ENCODE measurements at regions not wholly inside any gene's neighbourhood (a gene's known extent, or its start where the extent isn't known, plus 50 kb on each side); places are given as distances from the start of the nearest gene placed in this dataset.

DNA sequence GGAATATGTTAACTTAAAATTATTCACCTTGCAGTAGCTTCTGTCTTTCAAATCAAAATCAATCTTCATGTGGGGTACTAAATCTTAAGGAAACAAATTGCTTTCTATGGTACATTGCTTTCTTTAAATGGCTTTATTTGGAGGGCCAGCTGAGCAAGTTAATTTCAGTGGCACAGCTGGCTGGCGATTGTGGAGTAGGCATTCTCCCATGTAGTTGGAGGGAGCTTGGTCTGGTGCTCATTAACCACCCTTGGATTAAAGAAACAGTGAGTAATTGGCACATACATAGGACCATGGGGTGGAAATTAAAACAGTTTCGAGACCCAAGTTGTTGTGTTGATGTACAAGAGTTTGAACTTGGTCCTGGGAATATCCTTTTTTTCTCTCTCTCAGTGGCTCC lies 201.3 kb upstream of the CHD6 start:
- TF ChIP-seq, protein P1, sequence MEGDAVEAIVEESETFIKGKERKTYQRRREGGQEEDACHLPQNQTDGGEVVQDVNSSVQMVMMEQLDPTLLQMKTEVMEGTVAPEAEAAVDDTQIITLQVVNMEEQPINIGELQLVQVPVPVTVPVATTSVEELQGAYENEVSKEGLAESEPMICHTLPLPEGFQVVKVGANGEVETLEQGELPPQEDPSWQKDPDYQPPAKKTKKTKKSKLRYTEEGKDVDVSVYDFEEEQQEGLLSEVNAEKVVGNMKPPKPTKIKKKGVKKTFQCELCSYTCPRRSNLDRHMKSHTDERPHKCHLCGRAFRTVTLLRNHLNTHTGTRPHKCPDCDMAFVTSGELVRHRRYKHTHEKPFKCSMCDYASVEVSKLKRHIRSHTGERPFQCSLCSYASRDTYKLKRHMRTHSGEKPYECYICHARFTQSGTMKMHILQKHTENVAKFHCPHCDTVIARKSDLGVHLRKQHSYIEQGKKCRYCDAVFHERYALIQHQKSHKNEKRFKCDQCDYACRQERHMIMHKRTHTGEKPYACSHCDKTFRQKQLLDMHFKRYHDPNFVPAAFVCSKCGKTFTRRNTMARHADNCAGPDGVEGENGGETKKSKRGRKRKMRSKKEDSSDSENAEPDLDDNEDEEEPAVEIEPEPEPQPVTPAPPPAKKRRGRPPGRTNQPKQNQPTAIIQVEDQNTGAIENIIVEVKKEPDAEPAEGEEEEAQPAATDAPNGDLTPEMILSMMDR (IDR thresholded peaks at IDR 0.05), result no peak

- TF ChIP-seq, protein P1 (IDR thresholded peaks at IDR 0.05), result no peak
Measured at GRCh38 chr20:41818991-41819390, 200.8 kb upstream of the CHD6 start.

DNA sequence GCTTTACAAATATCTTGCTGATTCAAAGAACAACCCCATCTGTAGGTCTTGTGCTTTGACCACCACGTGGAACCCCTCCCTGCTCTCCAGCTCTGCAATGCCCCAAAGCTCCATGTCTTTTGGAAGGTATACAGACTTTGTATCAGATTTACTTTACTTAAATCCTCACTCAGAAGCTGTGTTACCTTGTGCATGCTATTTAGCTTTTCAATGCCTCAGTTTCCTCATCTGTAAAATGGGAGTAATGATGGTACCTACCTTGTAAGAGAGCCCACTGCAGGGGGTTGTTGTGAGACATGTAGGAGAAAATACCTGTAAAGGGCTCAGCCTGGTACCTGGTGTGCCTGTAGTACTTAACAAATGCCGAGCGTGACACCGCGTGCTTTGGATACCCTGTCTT lies 200.2 kb upstream of the CHD6 start:
- TF ChIP-seq, protein P1 (IDR thresholded peaks at IDR 0.05), result no peak

GRCh38 chr20:41811456-41811855 lies 193.3 kb upstream of the CHD6 start:
- TF ChIP-seq, protein P1 (IDR thresholded peaks at IDR 0.05), result no peak

DNA sequence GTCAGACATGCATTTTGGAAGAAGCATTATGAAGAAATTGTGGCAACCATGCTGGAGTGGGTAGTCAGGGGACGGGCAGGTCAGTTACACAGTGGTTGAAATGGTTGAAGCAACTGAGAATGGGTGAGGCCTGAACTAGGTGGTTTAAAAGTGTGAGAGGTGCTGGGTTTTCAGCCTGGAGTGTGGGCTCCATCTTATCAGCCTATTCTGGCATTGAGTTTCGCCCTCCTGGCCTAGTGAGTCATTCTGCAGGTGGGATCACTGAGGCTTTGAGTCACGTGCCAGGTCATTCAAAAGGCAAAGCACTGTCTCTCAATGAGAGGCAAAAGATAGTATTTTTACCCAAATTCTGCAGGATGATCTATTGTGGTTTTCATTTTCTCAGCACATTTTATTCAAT lies 181.9 kb upstream of the CHD6 start:
- TF ChIP-seq, protein P1 (IDR thresholded peaks at IDR 0.05), result no peak

DNA sequence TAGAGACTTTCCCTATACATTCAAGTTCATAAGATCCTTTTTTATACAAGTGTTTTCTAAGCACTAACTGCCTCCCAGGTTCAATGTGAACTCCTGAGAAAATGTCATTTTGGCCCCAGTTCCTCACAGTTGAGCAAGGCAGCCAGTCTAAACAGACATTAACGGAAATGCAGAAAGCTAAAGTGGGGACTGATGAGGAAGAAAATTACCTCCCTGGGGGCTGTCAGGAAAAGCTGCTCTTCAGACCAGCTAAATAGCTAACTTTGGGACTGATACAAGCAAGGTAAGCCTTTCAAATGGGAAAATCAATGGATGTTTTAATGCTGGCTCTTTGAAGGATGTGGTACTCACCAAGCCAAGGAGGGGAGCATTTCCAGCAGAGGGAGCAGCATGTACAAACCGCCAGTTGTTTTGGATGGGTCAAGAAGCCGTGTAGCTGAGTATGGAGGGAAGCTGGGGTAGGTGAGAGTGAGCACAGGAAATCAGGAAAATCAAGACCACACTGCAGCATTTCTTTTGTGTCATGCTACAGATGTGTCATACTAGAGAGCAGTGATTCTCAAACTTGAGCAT lies 180.8 kb upstream of the CHD6 start:
- TF ChIP-seq, protein P1 (IDR thresholded peaks at IDR 0.05), result no peak

DNA sequence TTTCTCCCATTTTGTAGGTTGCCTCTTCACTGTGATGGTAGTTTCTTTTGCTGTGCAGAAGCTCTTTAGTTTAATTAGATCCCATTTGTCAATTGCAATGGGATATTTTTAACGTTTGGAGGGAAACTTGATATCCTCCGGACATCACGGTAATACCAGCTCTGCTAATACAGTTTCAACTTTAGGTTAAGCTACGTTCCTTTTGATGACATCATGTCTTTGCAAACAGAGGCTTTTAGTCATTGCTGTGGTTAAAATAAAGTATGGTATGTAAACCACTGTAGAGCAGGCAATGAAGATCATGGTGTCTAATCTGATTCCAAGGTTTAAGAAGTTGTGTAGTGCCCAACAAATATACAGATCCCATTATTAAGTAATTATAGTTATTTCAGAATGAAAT lies 168.0 kb upstream of the CHD6 start:
- TF ChIP-seq, protein P1 (IDR thresholded peaks at IDR 0.05), result no peak

Data from LNCAP (cell line).